ENCODE measurements at regions not wholly inside any gene's neighbourhood (a gene's known extent, or its start where the extent isn't known, plus 50 kb on each side); places are given as distances from the start of the nearest gene placed in this dataset.

DNA sequence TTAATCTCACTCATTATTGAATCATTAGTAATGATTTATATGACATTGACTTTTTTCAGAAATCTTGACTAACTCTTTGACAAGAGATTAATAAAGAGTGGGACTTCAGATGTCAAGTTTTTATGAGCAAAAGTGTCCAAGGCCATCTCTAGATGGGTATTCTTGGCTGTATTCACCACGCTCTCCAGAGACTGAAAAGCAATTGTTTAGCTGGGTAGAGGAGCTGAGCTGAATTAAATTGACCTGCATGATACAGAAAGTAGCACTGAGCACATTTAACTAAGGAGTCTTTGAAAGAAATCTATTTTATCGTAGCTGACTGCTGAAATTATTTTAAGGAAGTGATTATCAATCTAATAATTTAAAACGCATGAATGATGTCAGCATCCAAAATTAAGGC lies 89.4 kb downstream of the LINC00237 start:
- no peak overlapping the region for H3K27ac ChIP-seq
- H3K27me3 ChIP-seq (replicated peaks; ENCODE audit: insufficient read depth), result no peaks in the 10 kb centered on the region
- H3K9me3 ChIP-seq, result no peaks in the 10 kb centered on the region
- H3K4me3 ChIP-seq, result no peak overlapping the region
- DNase-seq (ENCODE audit: low spot score) (no peak), ATAC-seq (ENCODE audit: insufficient number of reproducible peaks, low FRiP score, low read depth) (no peak)
- H3K36me3 ChIP-seq, result no peaks in the 10 kb centered on the region
- TF ChIP-seq, protein P1, sequence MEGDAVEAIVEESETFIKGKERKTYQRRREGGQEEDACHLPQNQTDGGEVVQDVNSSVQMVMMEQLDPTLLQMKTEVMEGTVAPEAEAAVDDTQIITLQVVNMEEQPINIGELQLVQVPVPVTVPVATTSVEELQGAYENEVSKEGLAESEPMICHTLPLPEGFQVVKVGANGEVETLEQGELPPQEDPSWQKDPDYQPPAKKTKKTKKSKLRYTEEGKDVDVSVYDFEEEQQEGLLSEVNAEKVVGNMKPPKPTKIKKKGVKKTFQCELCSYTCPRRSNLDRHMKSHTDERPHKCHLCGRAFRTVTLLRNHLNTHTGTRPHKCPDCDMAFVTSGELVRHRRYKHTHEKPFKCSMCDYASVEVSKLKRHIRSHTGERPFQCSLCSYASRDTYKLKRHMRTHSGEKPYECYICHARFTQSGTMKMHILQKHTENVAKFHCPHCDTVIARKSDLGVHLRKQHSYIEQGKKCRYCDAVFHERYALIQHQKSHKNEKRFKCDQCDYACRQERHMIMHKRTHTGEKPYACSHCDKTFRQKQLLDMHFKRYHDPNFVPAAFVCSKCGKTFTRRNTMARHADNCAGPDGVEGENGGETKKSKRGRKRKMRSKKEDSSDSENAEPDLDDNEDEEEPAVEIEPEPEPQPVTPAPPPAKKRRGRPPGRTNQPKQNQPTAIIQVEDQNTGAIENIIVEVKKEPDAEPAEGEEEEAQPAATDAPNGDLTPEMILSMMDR (IDR thresholded peaks at IDR 0.05), result no peak
- H3K4me1 ChIP-seq (ENCODE audit: control insufficient read depth in 1 of 2, low read depth in 2 of 2), result no peaks in the 10 kb centered on the region

DNA sequence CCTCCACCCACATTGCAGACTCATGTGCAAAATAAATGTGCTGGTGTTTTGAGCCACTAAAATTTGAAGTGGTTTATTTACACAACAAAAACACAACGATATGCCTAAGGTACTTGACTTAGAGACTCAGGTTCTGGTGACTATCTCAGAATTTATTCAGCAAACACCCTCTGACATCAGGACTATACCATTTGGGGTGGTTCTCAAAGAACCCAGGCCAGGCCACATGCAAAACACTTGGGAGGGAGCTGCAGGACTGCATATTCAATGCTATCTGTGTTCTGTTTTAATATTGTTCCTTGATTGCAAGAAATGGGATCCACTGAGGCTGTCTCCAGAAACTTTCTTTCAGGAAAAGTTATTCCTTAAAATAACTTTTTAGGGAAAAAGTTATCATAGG lies 91.6 kb downstream of the LINC00237 start:
- H3K36me3 ChIP-seq, result no peaks in the 10 kb centered on the region
- H3K4me3 ChIP-seq, result no peak overlapping the region
- TF ChIP-seq, protein P1 (IDR thresholded peaks at IDR 0.05), result no peak
- no peaks in the 10 kb centered on the region for H3K27me3 ChIP-seq (replicated peaks; ENCODE audit: insufficient read depth)
- no peaks in the 10 kb centered on the region for H3K4me1 ChIP-seq (ENCODE audit: control insufficient read depth in 1 of 2, low read depth in 2 of 2)
- ATAC-seq (ENCODE audit: insufficient number of reproducible peaks, low FRiP score, low read depth) (no peak), DNase-seq (ENCODE audit: low spot score) (no peak)
- no peak overlapping the region for H3K27ac ChIP-seq
- no peaks in the 10 kb centered on the region for H3K9me3 ChIP-seq

DNA sequence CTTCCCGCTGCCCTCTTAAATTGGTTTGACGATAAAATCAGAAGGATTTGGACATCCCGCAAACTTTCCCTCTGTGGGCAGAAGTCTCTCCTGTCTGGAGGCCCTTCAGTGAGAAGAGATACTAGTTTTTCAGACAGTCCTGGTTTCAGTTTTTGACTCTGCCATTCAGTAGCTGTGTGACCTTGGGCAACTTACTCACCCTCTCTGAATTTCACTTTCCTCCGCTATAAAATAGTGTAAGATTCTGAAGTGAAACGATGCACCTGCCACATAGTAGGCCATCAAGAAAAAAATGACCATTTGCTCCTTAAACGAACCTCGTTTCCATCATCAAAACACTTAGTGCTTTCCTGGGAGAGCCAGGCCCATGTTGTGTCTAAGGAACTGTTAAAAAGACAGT lies 97.2 kb downstream of the LINC00237 start:
- TF ChIP-seq, protein P1 (IDR thresholded peaks at IDR 0.05), result no peak
- Histone ChIP-seq H3K36me3 (no peaks in the 10 kb centered on the region), H3K4me3 (no peak overlapping the region), H3K4me1 (ENCODE audit: control insufficient read depth in 1 of 2, low read depth in 2 of 2) (no peaks in the 10 kb centered on the region), H3K27me3 (replicated peaks; ENCODE audit: insufficient read depth) (no peaks in the 10 kb centered on the region), H3K27ac (no peak overlapping the region), H3K9me3 (no peaks in the 10 kb centered on the region)
- ATAC-seq (ENCODE audit: insufficient number of reproducible peaks, low FRiP score, low read depth) (no peak), DNase-seq (ENCODE audit: low spot score) (no peak)

DNA sequence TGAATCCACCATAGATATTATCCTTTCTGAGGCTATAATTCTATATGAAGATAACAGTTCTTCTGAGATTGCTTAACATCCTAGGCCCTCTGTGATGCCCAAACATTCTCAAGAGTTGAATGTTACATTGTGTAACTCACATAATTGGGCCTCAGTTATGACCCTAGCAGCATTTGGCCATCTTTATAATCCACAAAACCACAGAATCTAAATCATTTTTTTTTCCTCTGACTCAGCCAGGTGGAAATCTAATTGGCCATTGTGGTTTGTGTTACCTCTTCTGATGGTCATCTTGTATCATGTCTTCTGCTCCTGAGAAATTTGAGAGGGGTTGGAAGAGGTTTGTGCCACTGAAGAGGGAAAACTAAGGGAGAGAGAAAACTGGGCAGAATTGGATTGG lies 99.5 kb downstream of the LINC00237 start:
- Histone ChIP-seq H3K9me3 (no peaks in the 10 kb centered on the region), H3K4me1 (ENCODE audit: control insufficient read depth in 1 of 2, low read depth in 2 of 2) (no peaks in the 10 kb centered on the region), H3K27me3 (replicated peaks; ENCODE audit: insufficient read depth) (no peaks in the 10 kb centered on the region), H3K4me3 (no peak overlapping the region), H3K36me3 (no peaks in the 10 kb centered on the region), H3K27ac (no peak overlapping the region)
- TF ChIP-seq, protein P1 (IDR thresholded peaks at IDR 0.05), result no peak
- no peak for ATAC-seq (ENCODE audit: insufficient number of reproducible peaks, low FRiP score, low read depth)
- no peak for DNase-seq (ENCODE audit: low spot score)

DNA sequence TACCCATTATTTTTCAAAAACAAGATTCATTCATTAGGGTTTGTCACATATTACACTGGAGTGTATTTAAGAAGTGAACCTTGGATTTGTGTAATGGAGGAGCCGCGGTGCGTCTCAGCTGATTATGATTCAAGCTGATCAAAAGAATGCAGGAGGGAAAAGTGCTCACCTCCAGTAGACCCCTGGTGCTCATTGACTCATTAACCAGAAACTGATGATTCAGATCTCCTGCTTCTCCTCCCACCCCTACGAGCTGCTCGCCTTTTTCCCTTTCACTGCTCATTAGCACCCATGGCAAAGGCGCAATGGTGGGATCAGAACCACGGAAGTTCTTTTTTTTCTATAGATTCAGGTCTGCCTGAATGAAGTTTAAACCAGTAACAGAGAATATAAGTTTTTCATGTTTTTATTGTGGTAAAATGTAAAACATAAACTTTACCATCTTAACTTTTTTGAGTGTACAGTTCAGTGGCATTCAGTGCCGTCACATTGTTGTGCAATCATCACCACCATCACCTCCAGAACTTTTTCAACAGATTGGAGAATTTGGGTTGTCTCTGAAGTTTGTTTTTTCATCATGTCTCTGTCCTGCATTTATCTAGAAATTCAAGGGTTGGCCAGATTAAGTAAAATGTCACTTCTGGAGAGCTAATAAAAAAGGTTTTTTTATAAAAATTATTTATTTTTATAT lies 101.6 kb downstream of the LINC00237 start:
- no peak for ATAC-seq (ENCODE audit: insufficient number of reproducible peaks, low FRiP score, low read depth)

More for the DNA sequence above, 101.6 kb downstream of the LINC00237 start:
- Histone ChIP-seq H3K4me3 (no peak overlapping the region), H3K27ac (no peak overlapping the region), H3K4me1 (ENCODE audit: control insufficient read depth in 1 of 2, low read depth in 2 of 2) (no peaks in the 10 kb centered on the region), H3K36me3 (no peaks in the 10 kb centered on the region), H3K9me3 (no peaks in the 10 kb centered on the region), H3K27me3 (replicated peaks; ENCODE audit: insufficient read depth) (no peaks in the 10 kb centered on the region)
- no peak for DNase-seq (ENCODE audit: low spot score)
- TF ChIP-seq, protein P1 (IDR thresholded peaks at IDR 0.05), result no peak
